ENCODE measurements at regions not wholly inside any gene's neighbourhood (a gene's known extent, or its start where the extent isn't known, plus 50 kb on each side); places are given as distances from the start of the nearest gene placed in this dataset.

DNA sequence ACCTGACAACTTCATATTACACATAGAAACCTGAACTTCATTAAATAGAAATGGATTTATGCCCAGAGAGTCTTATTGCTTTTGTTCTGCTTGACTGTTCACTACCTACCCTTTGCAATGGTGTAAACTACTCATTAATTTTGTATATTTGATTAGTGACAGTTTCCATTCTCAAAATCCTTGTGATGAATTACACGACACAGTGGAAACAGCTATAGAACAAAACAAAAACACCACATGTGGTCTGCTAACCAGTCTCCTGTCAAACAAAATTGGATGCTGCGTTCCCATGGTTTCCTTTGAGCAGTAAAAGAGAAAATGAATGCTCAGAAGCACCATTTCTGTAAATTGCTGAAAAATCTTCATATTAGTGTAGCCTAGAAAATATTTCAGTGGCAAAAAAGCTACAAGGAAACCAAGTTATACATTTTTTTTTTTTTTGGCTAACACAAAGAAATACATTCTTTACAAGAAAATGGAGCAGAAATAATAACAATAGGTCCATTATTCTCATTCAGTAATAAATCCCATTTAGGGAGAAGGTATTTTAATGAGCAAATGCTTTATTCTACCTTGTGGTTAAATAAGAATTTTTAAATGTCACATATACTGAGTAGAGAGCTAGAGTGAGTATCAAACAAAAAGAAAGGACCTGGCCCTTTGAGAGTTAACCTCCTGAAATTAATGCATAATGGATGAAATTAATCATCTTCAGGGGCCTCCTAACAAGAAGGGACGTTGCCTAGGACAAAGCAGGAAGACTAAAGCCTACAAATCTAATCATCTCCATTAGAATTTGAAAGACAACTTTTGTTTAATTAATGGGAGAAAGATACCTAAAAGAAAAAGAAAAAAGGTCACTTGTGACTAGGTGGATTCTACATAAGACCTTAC is 355.1 kb upstream of the ZC3H15 start:
- TF ChIP-seq, protein P1, sequence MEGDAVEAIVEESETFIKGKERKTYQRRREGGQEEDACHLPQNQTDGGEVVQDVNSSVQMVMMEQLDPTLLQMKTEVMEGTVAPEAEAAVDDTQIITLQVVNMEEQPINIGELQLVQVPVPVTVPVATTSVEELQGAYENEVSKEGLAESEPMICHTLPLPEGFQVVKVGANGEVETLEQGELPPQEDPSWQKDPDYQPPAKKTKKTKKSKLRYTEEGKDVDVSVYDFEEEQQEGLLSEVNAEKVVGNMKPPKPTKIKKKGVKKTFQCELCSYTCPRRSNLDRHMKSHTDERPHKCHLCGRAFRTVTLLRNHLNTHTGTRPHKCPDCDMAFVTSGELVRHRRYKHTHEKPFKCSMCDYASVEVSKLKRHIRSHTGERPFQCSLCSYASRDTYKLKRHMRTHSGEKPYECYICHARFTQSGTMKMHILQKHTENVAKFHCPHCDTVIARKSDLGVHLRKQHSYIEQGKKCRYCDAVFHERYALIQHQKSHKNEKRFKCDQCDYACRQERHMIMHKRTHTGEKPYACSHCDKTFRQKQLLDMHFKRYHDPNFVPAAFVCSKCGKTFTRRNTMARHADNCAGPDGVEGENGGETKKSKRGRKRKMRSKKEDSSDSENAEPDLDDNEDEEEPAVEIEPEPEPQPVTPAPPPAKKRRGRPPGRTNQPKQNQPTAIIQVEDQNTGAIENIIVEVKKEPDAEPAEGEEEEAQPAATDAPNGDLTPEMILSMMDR (conservative IDR thresholded peaks at IDR 0.05), result no peak
- no peak for TF ChIP-seq ZFX (IDR thresholded peaks at IDR 0.05)
